Choroid plexus epithelial cell (primary cell): ENCODE measurements at regions not wholly inside any gene's neighbourhood (a gene's known extent, or its start where the extent isn't known, plus 50 kb on each side); places are given as distances from the start of the nearest gene placed in this dataset.

ENCODE experiments used
- DNase-seq: peaks from one replicate; pipeline ENCODE4 v3.0.0-alpha.2; 2010; ENCODE audit warnings: low read depth
- H3K4me3 ChIP-seq: 2 replicates; pipeline ENCODE4 v1.5.1; 2011; ENCODE audit warnings: low read depth, mild to moderate bottlenecking, control low read depth, low read length, moderate library complexity
- TF ChIP-seq, protein P1 (sequence below): conservative IDR thresholded peaks from 2 replicates; pipeline ENCODE4 v1.5.1; 2011; ENCODE audit warnings: low read depth, mild to moderate bottlenecking, control low read depth, inconsistent platforms, low read length, moderate library complexity

DNA sequence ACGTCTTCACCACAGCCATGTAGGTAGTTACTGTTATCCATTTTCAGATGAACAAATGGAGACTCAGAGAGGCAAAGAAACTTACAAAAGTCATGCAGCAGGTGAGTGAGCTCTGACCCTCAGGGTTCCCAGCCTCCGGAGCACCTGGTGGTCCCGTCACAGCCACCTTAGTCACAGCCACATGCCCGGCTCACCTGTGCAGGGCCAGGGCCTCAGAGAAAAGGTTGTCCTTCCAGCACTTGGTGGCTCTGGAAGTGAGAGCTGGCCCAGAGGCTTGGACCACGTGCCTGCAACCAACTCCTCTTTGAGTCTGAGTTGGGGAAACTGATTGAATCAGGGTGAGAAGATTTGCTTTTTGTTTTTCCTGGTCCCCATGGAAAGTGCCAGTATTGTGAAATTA lies 189.3 kb downstream of the GLI2 start:
- TF ChIP-seq, protein P1, sequence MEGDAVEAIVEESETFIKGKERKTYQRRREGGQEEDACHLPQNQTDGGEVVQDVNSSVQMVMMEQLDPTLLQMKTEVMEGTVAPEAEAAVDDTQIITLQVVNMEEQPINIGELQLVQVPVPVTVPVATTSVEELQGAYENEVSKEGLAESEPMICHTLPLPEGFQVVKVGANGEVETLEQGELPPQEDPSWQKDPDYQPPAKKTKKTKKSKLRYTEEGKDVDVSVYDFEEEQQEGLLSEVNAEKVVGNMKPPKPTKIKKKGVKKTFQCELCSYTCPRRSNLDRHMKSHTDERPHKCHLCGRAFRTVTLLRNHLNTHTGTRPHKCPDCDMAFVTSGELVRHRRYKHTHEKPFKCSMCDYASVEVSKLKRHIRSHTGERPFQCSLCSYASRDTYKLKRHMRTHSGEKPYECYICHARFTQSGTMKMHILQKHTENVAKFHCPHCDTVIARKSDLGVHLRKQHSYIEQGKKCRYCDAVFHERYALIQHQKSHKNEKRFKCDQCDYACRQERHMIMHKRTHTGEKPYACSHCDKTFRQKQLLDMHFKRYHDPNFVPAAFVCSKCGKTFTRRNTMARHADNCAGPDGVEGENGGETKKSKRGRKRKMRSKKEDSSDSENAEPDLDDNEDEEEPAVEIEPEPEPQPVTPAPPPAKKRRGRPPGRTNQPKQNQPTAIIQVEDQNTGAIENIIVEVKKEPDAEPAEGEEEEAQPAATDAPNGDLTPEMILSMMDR: no peak
- H3K4me3 ChIP-seq: no peak overlapping the region
- DNase-seq: no peak

DNA sequence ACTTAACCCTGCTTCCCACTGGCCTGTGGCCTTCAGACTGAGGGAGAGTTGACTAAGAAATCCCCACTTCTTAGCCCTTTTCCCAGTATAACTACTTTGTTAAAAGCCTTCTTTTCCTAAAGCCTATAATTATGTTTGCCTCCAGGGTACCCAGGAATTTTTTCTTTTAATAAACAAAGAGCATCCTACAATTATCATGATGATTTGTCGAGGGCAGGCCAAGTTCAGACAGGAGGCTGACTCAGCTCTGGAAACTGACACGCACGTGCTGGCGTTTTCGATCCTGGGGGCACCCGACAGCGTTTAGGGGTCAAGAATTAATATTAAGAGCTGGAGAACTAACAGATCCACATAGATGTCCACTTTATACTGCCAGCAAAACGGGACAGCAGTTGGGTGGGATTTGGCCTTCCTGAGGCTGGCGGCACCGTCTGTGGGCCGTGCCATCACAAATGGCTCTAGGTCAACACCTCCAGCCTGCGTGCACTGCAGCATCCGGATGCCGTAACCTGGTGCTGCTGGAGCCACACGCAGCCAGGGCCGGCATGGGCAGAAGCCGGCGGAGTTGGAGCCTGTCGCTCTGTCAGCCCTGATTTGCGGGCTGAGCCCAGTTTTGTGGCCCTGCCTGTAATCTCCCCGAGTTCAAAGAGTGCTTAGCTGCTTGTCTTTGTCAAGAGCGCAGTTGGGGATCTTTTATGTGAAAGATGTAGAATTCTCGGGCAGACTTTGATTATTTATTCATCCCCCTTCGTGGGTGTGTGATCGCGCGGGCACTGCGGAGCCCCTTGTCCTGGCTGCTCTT lies 191.0 kb downstream of the GLI2 start:
- H3K4me3 ChIP-seq: no peak overlapping the region
- DNase-seq: no peak
- TF ChIP-seq, protein P1: no peak

DNA sequence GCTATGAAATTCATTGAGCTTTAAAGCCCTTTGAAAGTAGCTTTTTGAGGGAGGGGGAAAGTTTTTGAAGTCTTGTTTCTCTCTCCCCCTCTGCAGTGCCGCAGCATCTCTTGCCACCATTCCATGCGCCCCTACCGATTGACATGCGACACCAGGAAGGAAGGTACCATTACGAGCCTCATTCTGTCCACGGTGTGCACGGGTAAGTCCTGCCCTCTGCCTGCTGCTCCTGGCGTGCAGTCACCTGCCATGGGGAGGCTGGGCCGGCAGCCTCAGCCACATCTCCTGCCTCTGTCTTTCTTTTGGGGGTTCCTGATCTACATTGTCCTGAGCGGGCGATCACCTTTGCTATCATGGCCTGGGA lies 191.6 kb downstream of the GLI2 start:
- TF ChIP-seq, protein P1: no peak
- no peak overlapping the region for H3K4me3 ChIP-seq
- no peak for DNase-seq

DNA sequence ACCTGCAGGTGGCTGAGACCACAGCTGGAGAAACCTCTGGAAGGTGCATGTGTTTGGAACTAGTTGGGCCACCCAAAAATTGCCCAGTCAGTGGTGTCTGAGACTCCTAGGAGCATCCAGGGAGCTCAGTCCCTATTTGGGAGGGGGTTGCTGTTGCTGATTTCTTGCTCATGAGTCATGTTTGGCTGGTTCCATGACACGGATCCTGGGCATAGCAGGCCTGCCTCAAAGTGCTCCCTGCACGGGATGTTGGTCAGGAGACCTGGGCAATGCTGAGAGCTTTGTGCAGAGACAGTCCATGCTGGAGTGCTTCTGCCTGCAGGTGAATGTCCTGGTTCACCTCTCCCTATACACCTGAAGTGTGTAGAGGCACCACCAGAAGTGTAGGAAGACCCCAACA lies 194.2 kb downstream of the GLI2 start:
- no peak for DNase-seq
- no peak overlapping the region for H3K4me3 ChIP-seq
- TF ChIP-seq, protein P1: no peak

DNA sequence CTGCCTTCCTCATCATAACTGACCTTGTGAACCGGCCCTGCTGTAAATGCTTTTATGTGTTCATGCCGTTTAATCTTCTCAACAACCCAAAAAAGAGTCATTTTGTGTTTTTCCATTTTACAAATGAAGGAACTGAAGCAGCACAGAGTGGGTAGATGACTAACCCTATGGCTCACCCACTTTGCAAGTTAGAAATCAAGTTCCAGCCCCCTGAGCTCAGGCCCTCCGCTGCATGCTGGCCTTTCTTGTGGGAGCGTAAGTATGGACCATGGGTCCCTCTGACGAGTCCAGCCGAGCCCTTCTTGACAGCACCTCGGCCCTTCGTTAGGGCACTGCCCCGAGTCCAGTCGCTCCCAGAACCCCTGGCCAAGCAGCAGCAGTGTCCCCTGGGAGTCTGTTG lies 194.6 kb downstream of the GLI2 start:
- H3K4me3 ChIP-seq: no peak overlapping the region
- TF ChIP-seq, protein P1: no peak
- DNase-seq: no peak

DNA sequence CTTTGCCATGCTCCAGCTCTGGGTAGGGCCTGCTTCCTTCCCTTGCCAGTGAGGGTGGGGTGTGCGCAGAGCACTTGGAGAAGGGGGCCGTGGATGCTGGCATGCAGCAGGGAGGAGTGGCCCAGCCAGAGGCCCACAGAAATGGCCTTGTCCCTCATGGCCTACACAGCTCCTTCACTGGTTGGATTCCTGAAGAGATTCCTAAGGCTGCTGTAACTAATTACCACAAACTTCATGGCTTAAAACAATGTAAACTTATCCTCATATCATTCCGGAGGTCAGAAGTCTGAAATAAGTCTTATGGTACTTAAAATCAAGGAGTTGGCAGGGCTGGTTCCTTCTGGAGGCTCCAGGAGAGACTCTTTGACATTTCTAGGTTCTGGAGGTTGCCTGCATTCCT lies 195.2 kb downstream of the GLI2 start:
- H3K4me3 ChIP-seq: no peak overlapping the region
- no peak for DNase-seq
- TF ChIP-seq, protein P1: no peak

DNA sequence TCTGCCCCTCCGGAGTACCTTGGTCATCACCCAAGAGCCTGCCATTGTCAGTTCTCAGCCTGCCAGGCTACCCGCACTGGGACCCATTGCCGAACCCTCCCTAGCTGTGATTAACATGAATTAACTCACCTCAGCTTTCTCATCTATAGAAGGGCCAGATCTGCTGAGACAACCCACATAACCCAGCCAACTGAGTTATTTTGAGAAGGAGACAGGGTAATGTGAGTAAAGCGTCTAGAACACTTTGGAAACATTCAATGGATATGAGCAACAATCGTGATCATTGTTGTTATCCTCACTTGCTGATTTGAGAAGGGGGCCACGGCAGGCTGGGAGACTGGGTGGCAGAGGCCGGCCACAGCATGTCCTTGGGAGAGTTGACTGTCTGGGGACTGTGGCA lies 196.8 kb downstream of the GLI2 start:
- H3K4me3 ChIP-seq: no peak overlapping the region
- TF ChIP-seq, protein P1: no peak
- no peak for DNase-seq
